Transverse colon (tissue), 4 donors: ENCODE measurements at regions not wholly inside any gene's neighbourhood (a gene's known extent, or its start where the extent isn't known, plus 50 kb on each side); places are given as distances from the start of the nearest gene placed in this dataset.

Source experiments
- CTCF ChIP-seq, 5 experiments: fragments of 200-600 bp in 3 of 5; fragments of 450-650 bp in 2 of 5; sonication (generic) in 3 of 5; IDR thresholded peaks; 1 replicate in 2 of 5; 2 replicates in 3 of 5; pipeline ENCODE4 v1.5.1; 2016 to 2017; ENCODE audit warnings: antibody characterized with exemption in 5 of 5, inconsistent platforms in 3 of 5, mild to moderate bottlenecking in 2 of 5, moderate library complexity in 1 of 5
- EP300 ChIP-seq: sonication (generic); formaldehyde crosslinking; IDR thresholded peaks from one replicate; pipeline ENCODE4 v1.6.1; 2017; ENCODE audit warnings: antibody characterized with exemption, low read depth
- POLR2AphosphoS5 ChIP-seq, 3 donors: sonication (generic); formaldehyde crosslinking; IDR thresholded peaks; one replicate each; pipeline ENCODE4 v1.6.1; 2016; ENCODE audit warnings: antibody characterized with exemption in 3 of 3

GRCh38 chr18:63069496-63069895, 250.1 kb downstream of the BCL2 start:
- TF ChIP-seq CTCF (IDR thresholded peaks at IDR 0.05) (no peak), EP300 (no peak), POLR2AphosphoS5 (IDR thresholded peaks at IDR 0.05) (no peak)
